ENCODE measurements at regions not wholly inside any gene's neighbourhood (a gene's known extent, or its start where the extent isn't known, plus 50 kb on each side); places are given as distances from the start of the nearest gene placed in this dataset.

- no peak overlapping the region for H3K27ac Mint-ChIP-seq
- no peaks in the 10 kb centered on the region for H3K9me3 ChIP-seq
- H3K36me3 ChIP-seq (ENCODE audit: control insufficient read depth in 2 of 2, extremely low read depth in 1 of 2, insufficient read depth in 1 of 2, low read length in 1 of 2), result no peaks in the 10 kb centered on the region
- H3K27me3 Mint-ChIP-seq, result peaks cover 0 to 13% of the 10 kb centered on the region in 2 donors
- ChIA-PET POLR2A (no interaction called here), CTCF (interaction anchor here in 1 of 2 donors (0.6 kb wide), 1 partner anchor 17 kb away, joined by 3 read pairs; no protein-coding TSS in a partner anchor)
- H3K4me1 Mint-ChIP-seq, result peaks cover 0 to 7% (median 5%) of the 10 kb centered on the region in 3 donors
- H3K27ac ChIP-seq (ENCODE audit: low read length), result no peak overlapping the region
- H3K4me3 ChIP-seq (ENCODE audit: control insufficient read depth in 1 of 2, extremely low read depth in 1 of 2, low read length in 1 of 2), result no peak overlapping the region
- 78% methylated on average over 3 of the region's 7 CpGs for WGBS (ENCODE audit: insufficient coverage)
- H3K36me3 Mint-ChIP-seq, result no peaks in the 10 kb centered on the region
- no peaks in the 10 kb centered on the region for H3K4me1 ChIP-seq (ENCODE audit: control insufficient read depth in 1 of 2, extremely low read depth in 1 of 2, insufficient read depth in 2 of 2, low read length in 2 of 2)
- no peak overlapping the region for H3K4me3 Mint-ChIP-seq
- no peaks in the 10 kb centered on the region for H3K9me3 Mint-ChIP-seq
- no peak for DNase-seq
- H3K27me3 ChIP-seq (replicated peaks in 1 of 2; ENCODE audit: control insufficient read depth in 2 of 2, extremely low read depth in 1 of 2, insufficient read depth in 2 of 2, low read length in 1 of 2), result no peaks in the 10 kb centered on the region
- ATAC-seq (replicated peaks in 1 of 4), result no peak
Measured at GRCh38 chr13:24039621-24040475, 120.7 kb upstream of the SPATA13 start.

- POLR2A ChIA-PET, result no interaction called here
- H3K36me3 Mint-ChIP-seq, result no peaks in the 10 kb centered on the region
- H3K4me3 Mint-ChIP-seq, result no peak overlapping the region
- CTCF ChIA-PET, result no interaction called here
- H3K36me3 ChIP-seq (ENCODE audit: control insufficient read depth in 2 of 2, extremely low read depth in 1 of 2, insufficient read depth in 1 of 2, low read length in 1 of 2), result no peaks in the 10 kb centered on the region
- H3K4me1 ChIP-seq (ENCODE audit: control insufficient read depth in 1 of 2, extremely low read depth in 1 of 2, insufficient read depth in 2 of 2, low read length in 2 of 2), result no peaks in the 10 kb centered on the region
- no peaks in the 10 kb centered on the region for H3K9me3 Mint-ChIP-seq
- no peaks in the 10 kb centered on the region for H3K9me3 ChIP-seq
- no peak for DNase-seq
- H3K27ac Mint-ChIP-seq, result no peak overlapping the region
- H3K4me3 ChIP-seq (ENCODE audit: control insufficient read depth in 1 of 2, extremely low read depth in 1 of 2, low read length in 1 of 2), result no peak overlapping the region
- H3K4me1 Mint-ChIP-seq, result peaks cover 0 to 7% (median 5%) of the 10 kb centered on the region in 3 donors
- H3K27me3 Mint-ChIP-seq, result peaks cover 0 to 13% of the 10 kb centered on the region in 2 donors
- no peak overlapping the region for H3K27ac ChIP-seq (ENCODE audit: low read length)
- no peak for ATAC-seq (replicated peaks in 1 of 4)
- H3K27me3 ChIP-seq (replicated peaks in 1 of 2; ENCODE audit: control insufficient read depth in 2 of 2, extremely low read depth in 1 of 2, insufficient read depth in 2 of 2, low read length in 1 of 2), result no peaks in the 10 kb centered on the region
- WGBS (ENCODE audit: insufficient coverage), result 78% methylated on average over 1 of the region's 3 CpGs
Measured at GRCh38 chr13:24040835-24041234, 119.7 kb upstream of the SPATA13 start.

- H3K4me3 Mint-ChIP-seq, result no peak overlapping the region
- no peaks in the 10 kb centered on the region for H3K27me3 ChIP-seq (replicated peaks in 1 of 2; ENCODE audit: control insufficient read depth in 2 of 2, extremely low read depth in 1 of 2, insufficient read depth in 2 of 2, low read length in 1 of 2)
- H3K4me1 ChIP-seq (ENCODE audit: control insufficient read depth in 1 of 2, extremely low read depth in 1 of 2, insufficient read depth in 2 of 2, low read length in 2 of 2), result no peaks in the 10 kb centered on the region
- H3K27ac ChIP-seq (ENCODE audit: low read length), result no peak overlapping the region
- H3K9me3 ChIP-seq, result no peaks in the 10 kb centered on the region
- H3K27ac Mint-ChIP-seq, result no peak overlapping the region
- 71% methylated on average over 8 of the region's 13 CpGs for WGBS (ENCODE audit: insufficient coverage)
- DNase-seq, result no peak
- H3K4me1 Mint-ChIP-seq, result peaks cover 0 to 7% (median 5%) of the 10 kb centered on the region in 3 donors
- H3K27me3 Mint-ChIP-seq, result peaks cover under 1 to 13% of the 10 kb centered on the region in 2 donors
- peaks cover 4 to 5% (median 4%) of the 10 kb centered on the region in 3 donors for H3K9me3 Mint-ChIP-seq
- ChIA-PET POLR2A (no interaction called here), CTCF (no interaction called here)
- no peak for ATAC-seq (replicated peaks in 1 of 4)
- H3K36me3 Mint-ChIP-seq, result no peaks in the 10 kb centered on the region
- H3K36me3 ChIP-seq (ENCODE audit: control insufficient read depth in 2 of 2, extremely low read depth in 1 of 2, insufficient read depth in 1 of 2, low read length in 1 of 2), result no peaks in the 10 kb centered on the region
- no peak overlapping the region for H3K4me3 ChIP-seq (ENCODE audit: control insufficient read depth in 1 of 2, extremely low read depth in 1 of 2, low read length in 1 of 2)
Measured at GRCh38 chr13:24041651-24042225, 118.8 kb upstream of the SPATA13 start.

GRCh38 chr13:24042710-24043440 lies 117.6 kb upstream of the SPATA13 start:
- no peak for DNase-seq
- Histone ChIP-seq H3K4me1 (ENCODE audit: control insufficient read depth in 1 of 2, extremely low read depth in 1 of 2, insufficient read depth in 2 of 2, low read length in 2 of 2) (no peaks in the 10 kb centered on the region), H3K36me3 (ENCODE audit: control insufficient read depth in 2 of 2, extremely low read depth in 1 of 2, insufficient read depth in 1 of 2, low read length in 1 of 2) (no peaks in the 10 kb centered on the region), H3K27me3 (replicated peaks in 1 of 2; ENCODE audit: control insufficient read depth in 2 of 2, extremely low read depth in 1 of 2, insufficient read depth in 2 of 2, low read length in 1 of 2) (no peaks in the 10 kb centered on the region), H3K9me3 (no peaks in the 10 kb centered on the region), H3K27ac (ENCODE audit: low read length) (no peak overlapping the region), H3K4me3 (ENCODE audit: control insufficient read depth in 1 of 2, extremely low read depth in 1 of 2, low read length in 1 of 2) (no peak overlapping the region)
- peaks cover 9 to 10% (median 10%) of the 10 kb centered on the region in 3 donors for H3K9me3 Mint-ChIP-seq
- WGBS (ENCODE audit: insufficient coverage), result 94% methylated on average over 2 of the region's 17 CpGs
- H3K4me3 Mint-ChIP-seq, result no peak overlapping the region
- ATAC-seq (replicated peaks in 1 of 4), result no peak
- peaks cover 9 to 11% of the 10 kb centered on the region in 2 donors for H3K27me3 Mint-ChIP-seq
- no peak overlapping the region for H3K27ac Mint-ChIP-seq
- POLR2A ChIA-PET, result no interaction called here
- CTCF ChIA-PET, result no interaction called here
- H3K4me1 Mint-ChIP-seq, result peaks cover 0 to 7% (median 5%) of the 10 kb centered on the region in 3 donors
- H3K36me3 Mint-ChIP-seq, result no peaks in the 10 kb centered on the region

GRCh38 chr13:24043590-24044350 lies 116.8 kb upstream of the SPATA13 start:
- Mint-ChIP-seq H3K4me1 (peaks cover 0 to 3% (median 0%) of the 10 kb centered on the region in 3 donors), H3K4me3 (no peak overlapping the region), H3K9me3 (peaks cover 9 to 10% (median 10%) of the 10 kb centered on the region in 3 donors), H3K36me3 (no peaks in the 10 kb centered on the region), H3K27ac (no peak overlapping the region), H3K27me3 (peaks cover 5 to 11% of the 10 kb centered on the region in 2 donors)
- no peaks in the 10 kb centered on the region for H3K9me3 ChIP-seq
- DNase-seq (no peak), ATAC-seq (replicated peaks in 1 of 4) (no peak)
- WGBS (ENCODE audit: insufficient coverage), result 100% methylated on average over 4 of the region's 9 CpGs
- POLR2A ChIA-PET, result no interaction called here
- no peaks in the 10 kb centered on the region for H3K4me1 ChIP-seq (ENCODE audit: control insufficient read depth in 1 of 2, extremely low read depth in 1 of 2, insufficient read depth in 2 of 2, low read length in 2 of 2)
- H3K36me3 ChIP-seq (ENCODE audit: control insufficient read depth in 2 of 2, extremely low read depth in 1 of 2, insufficient read depth in 1 of 2, low read length in 1 of 2), result no peaks in the 10 kb centered on the region
- CTCF ChIA-PET, result no interaction called here
- H3K4me3 ChIP-seq (ENCODE audit: control insufficient read depth in 1 of 2, extremely low read depth in 1 of 2, low read length in 1 of 2), result no peak overlapping the region
- no peak overlapping the region for H3K27ac ChIP-seq (ENCODE audit: low read length)
- H3K27me3 ChIP-seq (replicated peaks in 1 of 2; ENCODE audit: control insufficient read depth in 2 of 2, extremely low read depth in 1 of 2, insufficient read depth in 2 of 2, low read length in 1 of 2), result no peaks in the 10 kb centered on the region

GRCh38 chr13:24045597-24045996 lies 114.9 kb upstream of the SPATA13 start:
- Mint-ChIP-seq H3K36me3 (no peaks in the 10 kb centered on the region), H3K4me3 (no peak overlapping the region), H3K4me1 (peaks cover 0 to 2% (median 0%) of the 10 kb centered on the region in 3 donors), H3K27ac (no peak overlapping the region), H3K9me3 (peaks cover 9 to 10% (median 10%) of the 10 kb centered on the region in 3 donors), H3K27me3 (peaks cover 7 to 11% of the 10 kb centered on the region in 2 donors)
- DNase-seq, result no peak
- ATAC-seq (replicated peaks in 1 of 4), result no peak
- Histone ChIP-seq H3K27ac (ENCODE audit: low read length) (no peak overlapping the region), H3K4me1 (ENCODE audit: control insufficient read depth in 1 of 2, extremely low read depth in 1 of 2, insufficient read depth in 2 of 2, low read length in 2 of 2) (no peaks in the 10 kb centered on the region), H3K27me3 (replicated peaks in 1 of 2; ENCODE audit: control insufficient read depth in 2 of 2, extremely low read depth in 1 of 2, insufficient read depth in 2 of 2, low read length in 1 of 2) (peaks cover 0 to 4% of the 10 kb centered on the region in 2 experiments), H3K36me3 (ENCODE audit: control insufficient read depth in 2 of 2, extremely low read depth in 1 of 2, insufficient read depth in 1 of 2, low read length in 1 of 2) (no peaks in the 10 kb centered on the region), H3K9me3 (no peaks in the 10 kb centered on the region), H3K4me3 (ENCODE audit: control insufficient read depth in 1 of 2, extremely low read depth in 1 of 2, low read length in 1 of 2) (no peak overlapping the region)
- WGBS (ENCODE audit: insufficient coverage), result 94% methylated on average over 4 of the region's 4 CpGs
- POLR2A ChIA-PET, result no interaction called here
- CTCF ChIA-PET, result no interaction called here
